ENCODE measurements at regions not wholly inside any gene's neighbourhood (a gene's known extent, or its start where the extent isn't known, plus 50 kb on each side); places are given as distances from the start of the nearest gene placed in this dataset.

DNA sequence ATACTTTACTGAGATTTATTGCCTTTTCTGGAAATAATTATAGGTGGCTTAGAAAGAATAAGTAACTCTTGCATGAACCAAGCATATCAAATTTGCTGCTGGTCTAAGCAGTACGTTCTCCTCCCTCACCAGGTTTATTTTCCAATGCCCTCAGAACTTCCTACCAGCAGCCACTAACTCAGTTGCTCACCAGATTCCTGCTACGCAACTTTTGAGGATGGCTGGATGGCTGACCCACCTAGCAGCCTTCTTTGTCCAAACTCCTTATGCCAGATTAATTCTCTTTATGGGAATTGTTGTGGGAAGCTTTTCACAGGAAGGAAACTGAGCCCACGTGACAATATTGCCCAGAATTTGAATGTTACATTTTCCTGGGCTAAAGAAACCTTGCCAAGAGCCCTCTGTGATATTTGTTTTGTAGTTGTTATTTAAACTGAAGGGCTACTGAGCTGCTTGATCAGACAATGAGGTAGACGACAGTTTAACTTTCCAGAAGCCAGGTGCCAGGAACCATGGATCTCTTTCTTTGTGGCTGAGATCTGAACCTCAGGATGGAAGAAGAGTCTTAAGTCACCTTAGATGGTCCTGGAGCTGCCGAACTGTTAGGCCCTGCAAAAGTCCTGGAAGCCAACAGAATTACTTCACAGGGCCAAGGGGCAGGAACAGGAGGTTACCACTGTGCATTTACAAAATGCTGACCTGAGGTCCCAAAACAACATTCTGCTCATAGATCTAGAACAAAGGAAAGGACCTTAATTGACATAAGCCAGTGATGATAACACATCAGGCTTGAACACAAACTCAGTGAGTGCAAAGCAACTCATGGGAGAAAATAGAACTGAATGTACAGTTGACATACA lies 85.5 kb upstream of the ATP1A1 start:
- Mint-ChIP-seq H3K27ac (no peak overlapping the region), H3K9me3 (ENCODE audit: low read depth) (peaks cover 9% of the 10 kb centered on the region), H3K4me1 (ENCODE audit: low read depth) (peaks cover 9% of the 10 kb centered on the region), H3K36me3 (ENCODE audit: insufficient read depth) (no peaks in the 10 kb centered on the region), H3K27me3 (peaks cover 6% of the 10 kb centered on the region), H3K4me3 (ENCODE audit: low read depth) (no peak overlapping the region)
- TF ChIP-seq, protein P1, sequence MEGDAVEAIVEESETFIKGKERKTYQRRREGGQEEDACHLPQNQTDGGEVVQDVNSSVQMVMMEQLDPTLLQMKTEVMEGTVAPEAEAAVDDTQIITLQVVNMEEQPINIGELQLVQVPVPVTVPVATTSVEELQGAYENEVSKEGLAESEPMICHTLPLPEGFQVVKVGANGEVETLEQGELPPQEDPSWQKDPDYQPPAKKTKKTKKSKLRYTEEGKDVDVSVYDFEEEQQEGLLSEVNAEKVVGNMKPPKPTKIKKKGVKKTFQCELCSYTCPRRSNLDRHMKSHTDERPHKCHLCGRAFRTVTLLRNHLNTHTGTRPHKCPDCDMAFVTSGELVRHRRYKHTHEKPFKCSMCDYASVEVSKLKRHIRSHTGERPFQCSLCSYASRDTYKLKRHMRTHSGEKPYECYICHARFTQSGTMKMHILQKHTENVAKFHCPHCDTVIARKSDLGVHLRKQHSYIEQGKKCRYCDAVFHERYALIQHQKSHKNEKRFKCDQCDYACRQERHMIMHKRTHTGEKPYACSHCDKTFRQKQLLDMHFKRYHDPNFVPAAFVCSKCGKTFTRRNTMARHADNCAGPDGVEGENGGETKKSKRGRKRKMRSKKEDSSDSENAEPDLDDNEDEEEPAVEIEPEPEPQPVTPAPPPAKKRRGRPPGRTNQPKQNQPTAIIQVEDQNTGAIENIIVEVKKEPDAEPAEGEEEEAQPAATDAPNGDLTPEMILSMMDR (IDR thresholded peaks at IDR 0.05; ENCODE audit: unreplicated experiment): no peak
- DNase-seq (ENCODE audit: low spot score, unreplicated experiment): no peak

DNA sequence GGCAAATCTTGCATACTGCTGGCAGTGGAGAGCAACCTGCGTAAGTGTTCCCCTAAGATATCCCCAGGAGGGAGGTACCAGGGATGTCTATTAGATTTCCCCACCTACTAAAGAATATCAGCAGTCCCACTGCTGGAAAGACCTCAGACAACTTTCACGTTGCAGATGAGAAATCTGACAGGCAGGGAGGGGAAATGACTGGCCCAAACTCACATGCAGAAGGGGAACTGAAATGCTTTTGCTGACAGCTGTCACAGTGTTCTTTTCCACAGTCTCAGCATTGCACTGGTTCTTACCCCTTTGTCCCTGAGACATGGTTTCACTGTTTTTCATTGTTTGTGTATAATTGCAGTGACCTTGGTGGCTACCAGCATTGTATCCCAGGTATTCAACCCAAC lies 84.8 kb upstream of the ATP1A1 start:
- H3K36me3 Mint-ChIP-seq (ENCODE audit: insufficient read depth): no peaks in the 10 kb centered on the region
- no peak overlapping the region for H3K4me3 Mint-ChIP-seq (ENCODE audit: low read depth)
- peaks cover 14% of the 10 kb centered on the region for H3K4me1 Mint-ChIP-seq (ENCODE audit: low read depth)
- H3K27me3 Mint-ChIP-seq: peaks cover 6% of the 10 kb centered on the region
- TF ChIP-seq, protein P1 (IDR thresholded peaks at IDR 0.05; ENCODE audit: unreplicated experiment): no peak
- no peak overlapping the region for H3K27ac Mint-ChIP-seq
- DNase-seq (ENCODE audit: low spot score, unreplicated experiment): no peak
- H3K9me3 Mint-ChIP-seq (ENCODE audit: low read depth): peaks cover 9% of the 10 kb centered on the region

DNA sequence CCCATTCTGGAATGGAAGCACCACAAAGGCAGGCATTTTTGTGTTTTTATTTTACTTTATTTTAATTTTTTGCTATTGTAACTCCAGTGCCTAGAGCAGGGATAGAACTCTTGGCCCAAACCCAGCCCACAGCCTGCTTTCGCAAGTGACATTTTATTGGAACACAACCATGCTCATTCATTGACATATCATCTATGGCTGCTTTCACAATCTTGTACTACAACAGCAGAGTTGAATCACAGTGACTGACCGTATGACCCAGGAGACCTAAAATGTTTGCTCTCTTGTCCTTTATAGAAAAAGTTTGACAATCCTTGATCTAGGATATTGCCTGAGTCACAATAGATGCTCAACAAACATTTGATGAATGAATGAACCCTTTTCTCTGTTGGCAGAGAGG lies 83.9 kb upstream of the ATP1A1 start:
- Mint-ChIP-seq H3K27me3 (peaks cover 6% of the 10 kb centered on the region), H3K4me3 (ENCODE audit: low read depth) (no peak overlapping the region), H3K9me3 (ENCODE audit: low read depth) (peaks cover 9% of the 10 kb centered on the region), H3K27ac (no peak overlapping the region), H3K4me1 (ENCODE audit: low read depth) (peaks cover 16% of the 10 kb centered on the region), H3K36me3 (ENCODE audit: insufficient read depth) (no peaks in the 10 kb centered on the region)
- TF ChIP-seq, protein P1 (IDR thresholded peaks at IDR 0.05; ENCODE audit: unreplicated experiment): no peak
- no peak for DNase-seq (ENCODE audit: low spot score, unreplicated experiment)

DNA sequence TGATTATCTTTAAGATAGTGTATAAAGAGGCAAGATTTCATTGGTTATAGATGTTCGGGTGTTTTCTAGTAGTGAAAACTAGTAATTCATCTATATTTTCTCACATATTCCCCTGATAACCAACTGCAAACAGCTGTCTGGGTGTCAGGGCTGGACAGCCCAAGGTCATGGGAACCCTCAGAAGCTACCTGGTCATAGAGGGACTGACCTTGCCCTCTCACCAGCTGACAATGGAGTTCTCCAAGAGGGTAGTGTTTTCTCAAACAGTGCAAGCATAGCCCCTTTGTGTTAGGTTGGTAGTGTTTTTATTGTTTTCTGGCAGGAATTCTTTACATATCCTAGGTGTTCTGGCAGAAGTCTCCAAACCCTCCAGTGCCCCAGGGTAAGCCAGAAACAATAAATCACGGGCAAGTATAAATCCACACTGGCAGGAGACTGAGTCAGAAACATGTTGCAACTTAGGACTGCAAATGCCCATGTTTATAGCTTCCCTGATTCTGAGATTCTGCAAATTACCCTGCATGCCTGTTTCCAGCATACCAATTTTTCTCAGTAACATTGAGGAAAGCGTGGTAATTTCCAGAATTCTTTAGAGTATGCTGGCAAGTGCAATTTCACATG lies 82.8 kb upstream of the ATP1A1 start:
- Mint-ChIP-seq H3K4me3 (ENCODE audit: low read depth) (no peak overlapping the region), H3K36me3 (ENCODE audit: insufficient read depth) (no peaks in the 10 kb centered on the region), H3K27ac (no peak overlapping the region), H3K9me3 (ENCODE audit: low read depth) (peaks cover 9% of the 10 kb centered on the region), H3K27me3 (peaks cover 6% of the 10 kb centered on the region), H3K4me1 (ENCODE audit: low read depth) (peaks cover 16% of the 10 kb centered on the region)
- no peak for DNase-seq (ENCODE audit: low spot score, unreplicated experiment)
- TF ChIP-seq, protein P1 (IDR thresholded peaks at IDR 0.05; ENCODE audit: unreplicated experiment): no peak

DNA sequence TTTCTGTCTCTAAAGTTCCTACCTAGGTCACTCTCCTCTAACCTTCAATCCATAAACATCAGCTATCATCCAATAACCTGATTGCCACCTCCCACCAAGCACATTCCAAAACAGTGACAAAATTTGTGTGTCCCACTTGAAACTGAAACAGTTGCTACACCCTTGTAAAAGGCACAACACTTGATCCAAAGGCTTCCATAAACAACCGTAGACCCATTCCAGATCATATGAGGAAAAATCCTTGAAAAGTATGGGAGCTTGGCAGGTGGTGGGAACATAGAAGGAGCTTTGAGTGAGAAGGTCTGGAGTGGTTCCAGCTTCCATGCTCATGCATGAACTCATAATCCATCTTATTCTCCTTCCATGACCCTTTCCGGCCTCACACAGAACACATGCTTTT lies 82.0 kb upstream of the ATP1A1 start:
- H3K9me3 Mint-ChIP-seq (ENCODE audit: low read depth): peaks cover 9% of the 10 kb centered on the region
- H3K27ac Mint-ChIP-seq: no peak overlapping the region
- DNase-seq (ENCODE audit: low spot score, unreplicated experiment): no peak
- no peak overlapping the region for H3K4me3 Mint-ChIP-seq (ENCODE audit: low read depth)
- peaks cover 3% of the 10 kb centered on the region for H3K27me3 Mint-ChIP-seq
- no peaks in the 10 kb centered on the region for H3K36me3 Mint-ChIP-seq (ENCODE audit: insufficient read depth)
- TF ChIP-seq, protein P1 (IDR thresholded peaks at IDR 0.05; ENCODE audit: unreplicated experiment): no peak
- peaks cover 16% of the 10 kb centered on the region for H3K4me1 Mint-ChIP-seq (ENCODE audit: low read depth)

Measured in progenitor cell of endocrine pancreas (in vitro differentiated cells).